Pancreas (tissue), 10 donors: ENCODE measurements at regions not wholly inside any gene's neighbourhood (a gene's known extent, or its start where the extent isn't known, plus 50 kb on each side); places are given as distances from the start of the nearest gene placed in this dataset.
"Not testable (repeated sequence)": the region's sequence is repeated elsewhere in the genome, so short reads cannot be mapped to it uniquely, and the experiment has no call there.

Experiments used
- ATAC-seq, 4 donors: fragments of 200-7000 bp; cut with Tn5 transposase; one replicate each; pipeline versions ENCODE4 v1.8.0 to v1.9.1; 2020; ENCODE audit warnings: mild to moderate bottlenecking in 4 of 4, moderate library complexity in 4 of 4
- DNase-seq, 6 donors: peaks; one replicate each; pipeline ENCODE4 v3.0.0-alpha.2; 2020
- FAIRE-seq: peaks from 2 replicates; lab custom pipeline; 2012; peaks lifted over from hg19 to GRCh38; lab: Jason Lieb, UNC
- H3K27ac ChIP-seq, 4 donors: fragments of 200-600 bp; sonication (generic); 1 replicate in 3 of 4; 2 replicates in 1 of 4; pipeline versions ENCODE4 v1.5.0 to v1.8.0; 2020
- H3K27me3 ChIP-seq, 4 donors: fragments of 200-600 bp; one replicate each; pipeline ENCODE4 v1.8.0; 2021
- H3K36me3 ChIP-seq, 3 donors: fragments of 200-600 bp; sonication (generic) in 1 of 3; one replicate each; pipeline versions ENCODE4 v1.5.0 to v1.8.0; 2020 to 2021
- H3K4me1 ChIP-seq, 3 donors: fragments of 200-600 bp; one replicate each; pipeline ENCODE4 v1.8.0; 2021
- H3K4me3 ChIP-seq, 4 donors: fragments of 200-600 bp; sonication (generic) in 2 of 4; one replicate each; pipeline versions ENCODE4 v1.5.0 to v1.8.0; 2020 to 2021
- H3K9me3 ChIP-seq, 4 donors: fragments of 200-600 bp; one replicate each; pipeline ENCODE4 v1.8.0; 2021
- WGBS, 2 donors: extraction: QIAGEN DNeasy Blood & Tissue Kit; methylation state at CpG; one replicate each; pipeline ENCODE4 v1.1.7; 2013; 5-methylcytosine and 5-hydroxymethylcytosine counted together
- intact Hi-C, 3 donors: fragments of 100-400 bp; cut with DNase I; formaldehyde crosslinking; loops; one replicate each; pipeline versions ENCODE4 v1.11.1 to v1.14.2; 2022
- TF ChIP-seq, protein P1 (sequence below), 4 donors: fragments of 200-600 bp; sonication (generic) in 3 of 4; IDR thresholded peaks; one replicate each; pipeline versions ENCODE4 v1.5.0 to v1.8.0; 2021; ENCODE audit warnings: antibody characterized with exemption in 4 of 4
- donor health status: healthy with polysubstance abuse.
- donor health status: DM: no; HTN: no; CAD: no; lungs with moderate emphysema.
- donor health status: DM: no; HTN: no; CAD: no.
- donor health status: control.
- donor health status: control.
- donor health status: Bipolar disorder and iron deficiency.
- donor health status: DM: yes; HTN: yes; CAD: no.
- donor health status: DM: no; HTN: no; CAD: no.
- donor health status: DM: no; HTN: no; CAD: no.
- donor health status: DM: yes; HTN: yes; CAD: no.

DNA sequence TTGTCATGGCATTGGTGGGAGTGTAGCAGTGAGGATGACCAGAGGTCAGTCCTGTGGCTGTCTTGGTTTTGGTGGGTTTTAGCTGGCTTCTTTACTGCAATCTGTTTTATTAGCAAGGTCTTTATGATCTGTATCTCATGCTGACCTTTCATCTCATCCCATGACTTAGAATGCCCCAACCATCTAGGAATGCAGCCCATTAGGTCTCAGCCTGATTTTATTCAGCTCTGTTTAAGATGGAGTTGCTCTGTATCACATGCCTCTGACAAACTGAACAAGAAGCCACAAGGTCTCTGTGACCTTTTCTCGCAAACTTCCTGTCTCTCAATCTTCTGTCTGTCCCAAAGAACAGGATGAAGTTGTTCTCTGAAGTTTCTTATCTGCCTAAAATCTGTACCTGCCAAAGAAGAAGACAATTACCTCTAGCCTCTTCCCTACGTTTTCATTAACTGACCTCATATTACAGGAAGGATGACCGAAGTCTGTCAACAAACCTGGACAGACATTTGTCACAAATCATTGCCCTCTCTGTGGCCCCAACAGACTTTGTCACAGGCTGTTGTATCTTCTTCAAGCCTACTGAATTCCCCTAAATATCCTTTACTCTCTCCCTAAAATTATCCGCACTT, 284.2 kb upstream of the SEMA6A start:
- FAIRE-seq (no peak), ATAC-seq (no peak), DNase-seq (no peak)
- Histone ChIP-seq H3K27me3 (no peaks in the 10 kb centered on the region), H3K9me3 (no peaks in the 10 kb centered on the region), H3K36me3 (no peaks in the 10 kb centered on the region), H3K4me3 (no peak overlapping the region), H3K27ac (no peak overlapping the region), H3K4me1 (no peaks in the 10 kb centered on the region)
- intact Hi-C loops: no loop called here
- TF ChIP-seq, protein P1, sequence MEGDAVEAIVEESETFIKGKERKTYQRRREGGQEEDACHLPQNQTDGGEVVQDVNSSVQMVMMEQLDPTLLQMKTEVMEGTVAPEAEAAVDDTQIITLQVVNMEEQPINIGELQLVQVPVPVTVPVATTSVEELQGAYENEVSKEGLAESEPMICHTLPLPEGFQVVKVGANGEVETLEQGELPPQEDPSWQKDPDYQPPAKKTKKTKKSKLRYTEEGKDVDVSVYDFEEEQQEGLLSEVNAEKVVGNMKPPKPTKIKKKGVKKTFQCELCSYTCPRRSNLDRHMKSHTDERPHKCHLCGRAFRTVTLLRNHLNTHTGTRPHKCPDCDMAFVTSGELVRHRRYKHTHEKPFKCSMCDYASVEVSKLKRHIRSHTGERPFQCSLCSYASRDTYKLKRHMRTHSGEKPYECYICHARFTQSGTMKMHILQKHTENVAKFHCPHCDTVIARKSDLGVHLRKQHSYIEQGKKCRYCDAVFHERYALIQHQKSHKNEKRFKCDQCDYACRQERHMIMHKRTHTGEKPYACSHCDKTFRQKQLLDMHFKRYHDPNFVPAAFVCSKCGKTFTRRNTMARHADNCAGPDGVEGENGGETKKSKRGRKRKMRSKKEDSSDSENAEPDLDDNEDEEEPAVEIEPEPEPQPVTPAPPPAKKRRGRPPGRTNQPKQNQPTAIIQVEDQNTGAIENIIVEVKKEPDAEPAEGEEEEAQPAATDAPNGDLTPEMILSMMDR (IDR thresholded peaks at IDR 0.05): no peak
- WGBS, 2 donors: 70 to 77% methylated on average over 4 of the region's 4 CpGs

DNA sequence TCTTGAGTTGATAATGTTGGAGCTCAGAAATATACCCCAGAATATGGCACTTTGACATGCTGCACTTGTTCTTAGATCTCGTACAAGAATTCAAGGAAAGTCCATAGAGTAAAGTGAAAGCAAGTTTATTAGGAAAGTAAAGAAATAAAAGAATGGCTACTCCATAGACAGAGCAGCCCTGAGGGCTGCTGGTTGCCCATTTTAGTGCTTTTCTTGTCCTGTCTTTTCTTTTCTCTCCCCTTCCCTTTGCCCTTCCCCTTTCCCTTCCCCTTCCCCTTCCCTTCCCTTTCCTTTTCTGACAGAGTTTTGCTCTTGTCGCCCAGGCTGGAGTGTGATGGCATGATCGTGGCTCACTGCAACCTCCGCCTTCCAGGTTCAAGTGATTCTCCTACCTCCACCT, 283.4 kb upstream of the SEMA6A start:
- H3K4me1 ChIP-seq, H3K27ac ChIP-seq, H3K27me3 ChIP-seq, intact Hi-C loops, H3K9me3 ChIP-seq, FAIRE-seq, ATAC-seq, H3K4me3 ChIP-seq, DNase-seq, H3K36me3 ChIP-seq: not testable (repeated sequence)
- WGBS, 2 donors: 77 to 89% methylated on average over 4 of the region's 4 CpGs

- FAIRE-seq: no peak
- Histone ChIP-seq H3K27ac (no peak overlapping the region), H3K4me3 (no peak overlapping the region), H3K27me3 (no peaks in the 10 kb centered on the region), H3K9me3 (no peaks in the 10 kb centered on the region), H3K4me1 (no peaks in the 10 kb centered on the region), H3K36me3 (no peaks in the 10 kb centered on the region)
- ATAC-seq: no peak
- 56 to 83% methylated on average over 1 of the region's 1 CpG for WGBS, 2 donors
- TF ChIP-seq, protein P1 (IDR thresholded peaks at IDR 0.05): no peak
- intact Hi-C loops: no loop called here
- no peak for DNase-seq
These were observed 281.6 kb upstream of the SEMA6A start for GRCh38 chr5:116856271-116856670.

DNA sequence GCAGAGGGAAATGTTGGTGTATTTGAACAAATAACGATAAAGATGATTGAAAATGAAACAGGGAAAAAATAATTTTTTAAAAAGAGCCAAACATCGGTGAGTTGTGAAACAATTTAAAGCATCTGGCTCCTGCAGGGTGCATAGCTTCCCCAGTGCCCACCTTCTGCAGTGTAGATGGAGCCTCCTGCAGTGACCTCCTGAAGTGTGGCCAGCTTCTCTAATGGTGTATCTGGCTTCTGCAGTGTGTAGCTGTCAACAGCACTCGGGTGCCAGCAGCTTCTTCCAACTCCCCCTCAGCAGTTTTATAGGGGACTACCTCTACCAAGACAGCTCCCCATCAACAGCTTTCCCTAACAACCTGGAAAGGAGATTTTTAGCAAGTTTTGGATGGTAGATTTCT, 279.4 kb upstream of the SEMA6A start:
- no peaks in the 10 kb centered on the region for H3K4me1 ChIP-seq
- 61 to 62% methylated on average over 3 of the region's 3 CpGs for whole genome bisulfite sequencing, 2 donors

DNA sequence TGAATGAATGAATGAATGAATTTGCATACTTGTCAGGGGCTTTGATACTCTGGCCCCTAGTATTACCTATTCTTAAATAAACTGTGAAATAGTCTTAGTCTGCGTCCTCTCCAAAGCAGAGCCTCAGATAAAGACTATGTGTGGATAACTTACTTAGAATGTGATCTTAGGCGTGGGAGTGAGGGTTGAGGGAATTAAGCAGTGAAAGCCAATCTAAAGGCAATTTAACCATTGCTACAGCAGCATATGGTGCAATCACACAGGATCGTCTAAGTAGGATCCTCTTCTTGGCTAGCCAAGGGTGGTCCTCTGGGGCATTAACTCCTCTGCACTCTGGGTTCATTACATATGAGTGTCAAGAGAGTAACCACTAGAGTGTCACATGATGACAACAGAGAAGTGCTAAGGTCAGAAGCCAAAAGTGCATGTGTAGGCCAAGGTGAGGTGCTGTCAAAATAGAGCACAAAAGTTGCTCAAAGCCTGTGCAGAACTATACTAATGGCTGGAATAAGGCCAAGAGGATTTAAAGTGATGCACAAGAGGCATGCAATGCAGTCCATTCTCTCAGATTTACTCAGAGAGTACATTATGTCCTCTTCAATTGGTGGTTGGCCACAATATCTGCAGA, 274.4 kb upstream of the SEMA6A start:
- Histone ChIP-seq H3K27me3 (no peaks in the 10 kb centered on the region), H3K4me3 (no peak overlapping the region), H3K36me3 (no peaks in the 10 kb centered on the region), H3K9me3 (no peaks in the 10 kb centered on the region), H3K4me1 (no peaks in the 10 kb centered on the region), H3K27ac (no peak overlapping the region)
- intact Hi-C loops: no loop called here
- ATAC-seq: no peak
- WGBS, 2 donors: 64 to 74% methylated on average over 3 of the region's 3 CpGs
- FAIRE-seq: no peak
- DNase-seq: no peak
- TF ChIP-seq, protein P1 (IDR thresholded peaks at IDR 0.05): no peak

More for the DNA sequence above, 279.4 kb upstream of the SEMA6A start:
- TF ChIP-seq, protein P1 (IDR thresholded peaks at IDR 0.05): no peak
- intact Hi-C loops: no loop called here
- ATAC-seq: no peak
- H3K9me3 ChIP-seq: no peaks in the 10 kb centered on the region
- H3K36me3 ChIP-seq: no peaks in the 10 kb centered on the region
- H3K27ac ChIP-seq: no peak overlapping the region
- FAIRE-seq: no peak
- DNase-seq: no peak
- H3K4me3 ChIP-seq: no peak overlapping the region
- H3K27me3 ChIP-seq: no peaks in the 10 kb centered on the region
